ENCODE measurements at regions not wholly inside any gene's neighbourhood (a gene's known extent, or its start where the extent isn't known, plus 50 kb on each side); places are given as distances from the start of the nearest gene placed in this dataset.

DNA sequence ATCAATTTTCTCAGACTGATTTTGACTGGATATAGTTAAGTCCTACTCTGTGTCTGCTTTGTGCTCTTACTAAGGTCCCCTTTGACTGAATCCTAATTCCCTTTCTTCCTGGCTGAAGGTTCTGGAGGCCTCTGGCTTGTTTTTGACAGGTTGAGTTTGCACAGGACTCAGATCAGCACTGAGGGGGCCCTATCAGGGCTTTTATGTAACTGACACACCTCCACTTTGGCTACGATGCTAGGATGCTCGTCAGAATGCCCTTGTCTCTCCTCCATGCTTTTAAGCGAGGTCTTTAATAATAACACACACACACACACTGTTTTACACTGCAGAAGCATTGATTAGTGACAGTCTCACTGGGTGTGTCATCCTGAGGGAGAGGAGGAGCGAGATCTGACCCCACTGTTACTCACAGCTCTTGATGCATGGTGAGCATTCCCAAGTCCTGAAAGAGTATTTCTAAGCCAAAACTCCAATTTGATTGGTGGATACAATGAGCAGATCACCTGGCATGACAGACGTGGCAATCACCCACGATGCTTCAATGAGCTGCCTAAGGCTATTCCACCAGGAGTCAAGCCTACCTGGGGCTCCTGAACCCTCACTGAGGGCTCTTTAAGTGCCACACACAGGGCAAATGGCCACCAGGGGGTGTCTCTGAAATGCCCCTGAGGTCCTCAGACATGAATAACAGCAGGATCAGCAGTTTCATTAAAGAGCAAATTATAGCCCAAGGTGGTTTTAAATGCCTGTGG lies 130.4 kb upstream of the CPEB2 start:
- TF ChIP-seq POLR2AphosphoS5 (IDR thresholded peaks at IDR 0.05) (no peak), POLR2A (IDR thresholded peaks at IDR 0.05) (no peak), EP300 (IDR thresholded peaks at IDR 0.05) (no peak)
- TF ChIP-seq, protein P1, sequence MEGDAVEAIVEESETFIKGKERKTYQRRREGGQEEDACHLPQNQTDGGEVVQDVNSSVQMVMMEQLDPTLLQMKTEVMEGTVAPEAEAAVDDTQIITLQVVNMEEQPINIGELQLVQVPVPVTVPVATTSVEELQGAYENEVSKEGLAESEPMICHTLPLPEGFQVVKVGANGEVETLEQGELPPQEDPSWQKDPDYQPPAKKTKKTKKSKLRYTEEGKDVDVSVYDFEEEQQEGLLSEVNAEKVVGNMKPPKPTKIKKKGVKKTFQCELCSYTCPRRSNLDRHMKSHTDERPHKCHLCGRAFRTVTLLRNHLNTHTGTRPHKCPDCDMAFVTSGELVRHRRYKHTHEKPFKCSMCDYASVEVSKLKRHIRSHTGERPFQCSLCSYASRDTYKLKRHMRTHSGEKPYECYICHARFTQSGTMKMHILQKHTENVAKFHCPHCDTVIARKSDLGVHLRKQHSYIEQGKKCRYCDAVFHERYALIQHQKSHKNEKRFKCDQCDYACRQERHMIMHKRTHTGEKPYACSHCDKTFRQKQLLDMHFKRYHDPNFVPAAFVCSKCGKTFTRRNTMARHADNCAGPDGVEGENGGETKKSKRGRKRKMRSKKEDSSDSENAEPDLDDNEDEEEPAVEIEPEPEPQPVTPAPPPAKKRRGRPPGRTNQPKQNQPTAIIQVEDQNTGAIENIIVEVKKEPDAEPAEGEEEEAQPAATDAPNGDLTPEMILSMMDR (IDR thresholded peaks at IDR 0.05) = peak in 4 of 6 experiments; percentile 16 to 34 (median 28)
- no peaks in the 10 kb centered on the region for H3K9me3 ChIP-seq
- no peaks in the 10 kb centered on the region for H3K36me3 ChIP-seq
- H3K4me3 ChIP-seq = no peak overlapping the region
- peak in 1 of 2 donors; percentile 40 for ATAC-seq (ENCODE audit: low FRiP score in 2 of 2)
- H3K27ac ChIP-seq = no peak overlapping the region
- H3K27me3 ChIP-seq = no peaks in the 10 kb centered on the region
- peak in 1 of 2 donors; percentile 53 for DNase-seq
- H3K4me1 ChIP-seq = peaks cover 0 to 3% (median under 1%) of the 10 kb centered on the region in 4 donors
- 60 to 82% methylated on average over 6 of the region's 6 CpGs for WGBS, 2 donors

DNA sequence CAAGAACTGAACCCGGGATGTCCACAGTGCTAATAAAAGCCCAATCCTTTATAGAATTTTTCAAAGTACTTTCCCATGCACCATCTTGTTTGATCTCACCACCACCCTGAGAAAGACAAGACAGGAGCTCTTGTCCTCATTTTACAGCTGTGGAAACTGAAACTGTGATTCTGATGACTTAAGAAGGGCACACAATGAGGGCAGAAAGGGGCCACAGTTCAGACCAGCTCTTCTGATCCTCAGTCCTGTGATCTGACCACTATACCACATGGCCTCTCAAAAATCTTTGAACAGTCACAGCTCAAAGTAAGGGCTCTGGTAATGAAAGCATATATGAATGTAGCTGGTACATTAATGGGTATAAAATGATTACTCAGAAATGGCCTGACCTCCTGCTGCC lies 127.3 kb upstream of the CPEB2 start:
- no peaks in the 10 kb centered on the region for H3K9me3 ChIP-seq
- 33 to 95% methylated on average over 1 of the region's 1 CpG for WGBS, 2 donors
- DNase-seq = no peak
- ATAC-seq (ENCODE audit: low FRiP score in 2 of 2) = no peak
- H3K36me3 ChIP-seq = no peaks in the 10 kb centered on the region
- no peak overlapping the region for H3K27ac ChIP-seq
- H3K4me1 ChIP-seq = peaks cover 11 to 16% (median 12%) of the 10 kb centered on the region in 4 donors
- TF ChIP-seq, protein P1 (IDR thresholded peaks at IDR 0.05) = no peak
- TF ChIP-seq POLR2A (IDR thresholded peaks at IDR 0.05) = no peak
- H3K4me3 ChIP-seq = no peak overlapping the region
- H3K27me3 ChIP-seq = no peaks in the 10 kb centered on the region

DNA sequence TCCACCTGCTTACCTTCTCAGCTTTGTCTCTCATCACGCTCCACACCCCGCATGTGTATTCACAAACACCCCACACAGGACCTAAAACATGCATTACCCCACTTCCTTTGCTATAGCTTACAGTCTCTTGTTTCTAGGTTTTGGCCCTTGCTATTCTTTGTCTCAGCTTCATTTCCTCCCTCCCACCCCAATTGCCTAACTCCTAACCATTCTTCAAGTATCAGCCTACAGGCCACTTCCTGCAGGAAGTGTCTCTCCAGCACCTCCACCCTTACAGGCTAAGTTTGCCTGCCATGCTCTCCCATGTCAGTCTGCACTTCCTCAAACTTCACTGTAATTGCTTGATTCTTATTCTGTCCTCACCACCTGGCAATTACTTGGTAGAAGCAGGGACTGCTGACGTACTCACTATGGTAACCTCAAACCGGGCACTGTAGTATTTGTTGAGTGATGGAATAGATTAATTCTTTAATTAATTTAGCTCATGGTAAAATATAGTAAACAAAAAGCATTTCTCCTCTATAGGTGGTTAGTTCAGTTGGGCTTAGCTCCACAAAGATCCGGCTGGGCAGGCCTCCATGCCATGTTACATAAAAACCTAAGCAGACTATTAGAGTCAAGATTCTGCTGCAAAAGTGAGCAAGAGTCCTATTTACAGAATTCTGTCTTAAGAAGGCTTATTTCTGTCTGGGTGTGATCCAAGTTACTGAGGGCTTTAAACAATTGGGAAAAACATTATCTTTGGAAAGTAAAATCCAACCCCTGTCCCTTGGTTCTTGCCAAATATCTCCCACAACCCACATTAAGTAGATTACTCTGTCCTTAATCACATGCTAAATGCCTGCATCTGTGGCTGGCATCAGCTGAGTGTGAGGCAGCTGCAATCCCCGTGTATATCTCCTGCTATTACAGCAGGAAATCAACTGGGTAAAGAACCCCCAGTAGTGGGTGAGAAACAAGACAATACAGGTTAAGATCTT lies 124.7 kb upstream of the CPEB2 start:
- Histone ChIP-seq H3K4me1 (peaks cover 11 to 16% (median 12%) of the 10 kb centered on the region in 4 donors), H3K36me3 (no peaks in the 10 kb centered on the region), H3K27ac (peak overlapping the region in 3 of 4 donors; percentile 8 to 62 (median 21)), H3K27me3 (no peaks in the 10 kb centered on the region), H3K9me3 (no peaks in the 10 kb centered on the region), H3K4me3 (no peak overlapping the region)
- DNase-seq (peak in 1 of 2 donors; percentile 61), ATAC-seq (ENCODE audit: low FRiP score in 2 of 2) (peak; percentile 58 to 84)
- TF ChIP-seq POLR2AphosphoS5 (IDR thresholded peaks at IDR 0.05) (peak in 1 of 2 donors; percentile 52), EP300 (IDR thresholded peaks at IDR 0.05) (peak in 1 of 4 donors; percentile 6)
- TF ChIP-seq, protein P1 (IDR thresholded peaks at IDR 0.05) = no peak
- WGBS, 2 donors = 23 to 27% methylated on average over 6 of the region's 6 CpGs

GRCh38 chr4:14878681-14879080 lies 123.6 kb upstream of the CPEB2 start:
- no peaks in the 10 kb centered on the region for H3K27me3 ChIP-seq
- no peaks in the 10 kb centered on the region for H3K36me3 ChIP-seq
- TF ChIP-seq POLR2A (IDR thresholded peaks at IDR 0.05) (no peak), EP300 (IDR thresholded peaks at IDR 0.05) (no peak), POLR2AphosphoS5 (IDR thresholded peaks at IDR 0.05) (no peak)
- TF ChIP-seq, protein P1 (IDR thresholded peaks at IDR 0.05) = no peak
- H3K27ac ChIP-seq = no peak overlapping the region
- peaks cover 11 to 16% (median 12%) of the 10 kb centered on the region in 4 donors for H3K4me1 ChIP-seq
- WGBS, 2 donors = 86 to 100% methylated on average over 3 of the region's 3 CpGs
- no peak for DNase-seq
- H3K9me3 ChIP-seq = no peaks in the 10 kb centered on the region
- no peak for ATAC-seq (ENCODE audit: low FRiP score in 2 of 2)
- H3K4me3 ChIP-seq = no peak overlapping the region
